Sigmoid colon (tissue), 6 donors: ENCODE measurements at regions not wholly inside any gene's neighbourhood (a gene's known extent, or its start where the extent isn't known, plus 50 kb on each side); places are given as distances from the start of the nearest gene placed in this dataset.

Experiments
- DNase-seq: peaks from one replicate; pipeline ENCODE4 v3.0.0-alpha.2; 2019
- H3K27ac ChIP-seq, 4 donors: fragments of 200-600 bp; sonication (generic); one replicate each; pipeline ENCODE4 v1.5.1; 2016 to 2019; ENCODE audit warnings: mild to moderate bottlenecking in 1 of 4
- H3K27me3 ChIP-seq, 3 donors: fragments of 200-600 bp; sonication (generic); one replicate each; pipeline ENCODE4 v1.5.1; 2019; ENCODE audit warnings: mild to moderate bottlenecking in 1 of 3
- H3K36me3 ChIP-seq, 4 donors: fragments of 200-600 bp; sonication (generic); one replicate each; pipeline ENCODE4 v1.5.1; 2016 to 2019
- H3K4me1 ChIP-seq, 4 donors: fragments of 200-600 bp; sonication (generic); one replicate each; pipeline ENCODE4 v1.5.1; 2017 to 2019
- H3K4me3 ChIP-seq, 4 donors: fragments of 200-600 bp; sonication (generic); one replicate each; pipeline ENCODE4 v1.5.1; 2017 to 2019; ENCODE audit warnings: mild to moderate bottlenecking in 2 of 4, moderate library complexity in 1 of 4
- H3K9me3 ChIP-seq, 4 donors: fragments of 200-600 bp in 3 of 4; sonication (generic) in 3 of 4; one replicate each; pipeline versions ENCODE4 v1.5.1 to v1.6.1; 2013 to 2019
- CTCF ChIP-seq, 4 experiments: fragments of 450-650 bp in 3 of 4; fragments of 200-600 bp in 1 of 4; IDR thresholded peaks; one replicate each; pipeline ENCODE4 v1.5.1; 2016 to 2019; ENCODE audit warnings: antibody characterized with exemption in 4 of 4, mild to moderate bottlenecking in 3 of 4, moderate library complexity in 2 of 4
- EP300 ChIP-seq, 4 donors: sonication (generic); formaldehyde crosslinking; IDR thresholded peaks; one replicate each; pipeline ENCODE4 v1.6.1; 2017; ENCODE audit warnings: antibody characterized with exemption in 4 of 4
- POLR2A ChIP-seq, 2 donors: fragments of 450-650 bp; IDR thresholded peaks; one replicate each; pipeline ENCODE4 v1.6.1; 2016; ENCODE audit warnings: antibody characterized with exemption in 2 of 2, mild to moderate bottlenecking in 2 of 2, moderate library complexity in 2 of 2
- POLR2AphosphoS5 ChIP-seq, 4 donors: sonication (generic); formaldehyde crosslinking; IDR thresholded peaks; one replicate each; pipeline ENCODE4 v1.6.1; 2017; ENCODE audit warnings: antibody characterized with exemption in 4 of 4
- WGBS, 2 donors: extraction: QIAGEN DNeasy Blood & Tissue Kit; methylation state at CpG; one replicate each; pipeline ENCODE4 v1.1.7; 2013; 5-methylcytosine and 5-hydroxymethylcytosine counted together
- intact Hi-C: fragments of 100-400 bp; cut with DNase I; formaldehyde crosslinking; loops from one replicate; pipeline ENCODE4 v1.15.1; 2023
- donor health status: healthy with polysubstance abuse.
- donor health status: healthy.

- intact Hi-C loops, result no loop called here
- DNase-seq, result no peak
- no peak overlapping the region for H3K27ac ChIP-seq
- no peaks in the 10 kb centered on the region for H3K27me3 ChIP-seq
- 92 to 95% methylated on average over 6 of the region's 6 CpGs for WGBS, 2 donors
- no peaks in the 10 kb centered on the region for H3K4me1 ChIP-seq
- no peaks in the 10 kb centered on the region for H3K36me3 ChIP-seq
- no peak overlapping the region for H3K4me3 ChIP-seq
- H3K9me3 ChIP-seq, result no peaks in the 10 kb centered on the region
- TF ChIP-seq CTCF (IDR thresholded peaks at IDR 0.05) (no peak), POLR2A (IDR thresholded peaks at IDR 0.05) (no peak), EP300 (IDR thresholded peaks at IDR 0.05) (no peak), POLR2AphosphoS5 (IDR thresholded peaks at IDR 0.05) (no peak)
Observed at GRCh38 chr1:203926025-203926540, 64.7 kb downstream of the SNRPE start.

- 43 to 64% methylated on average over 4 of the region's 4 CpGs for WGBS, 2 donors
- no peak overlapping the region for H3K27ac ChIP-seq
Observed at GRCh38 chr1:203929741-203930309, 68.4 kb downstream of the SNRPE start.

DNA sequence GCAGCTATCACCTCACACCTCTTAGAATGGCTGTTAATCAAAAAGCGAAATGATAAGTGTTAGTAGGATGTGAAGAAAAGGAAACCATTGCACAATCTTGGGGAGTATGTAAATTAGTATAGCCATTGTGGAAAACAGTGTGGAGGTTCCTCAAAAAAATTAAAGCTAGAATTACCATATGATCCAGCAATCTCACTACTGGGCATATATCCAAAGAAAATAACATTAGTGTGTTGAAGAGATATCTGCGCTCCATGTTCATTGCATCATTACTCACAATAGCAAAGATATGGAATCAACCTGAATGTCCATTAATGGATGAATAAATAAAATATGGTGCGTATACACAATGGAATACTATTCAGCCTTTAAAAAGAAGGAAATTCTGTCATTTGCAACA lies 68.9 kb downstream of the SNRPE start:
- Histone ChIP-seq H3K4me3 (no peak overlapping the region), H3K27ac (no peak overlapping the region), H3K4me1 (no peaks in the 10 kb centered on the region), H3K27me3 (no peaks in the 10 kb centered on the region), H3K36me3 (no peaks in the 10 kb centered on the region), H3K9me3 (no peaks in the 10 kb centered on the region)
- no peak for TF ChIP-seq POLR2A (IDR thresholded peaks at IDR 0.05)
- no peak for TF ChIP-seq POLR2AphosphoS5 (IDR thresholded peaks at IDR 0.05)
- no peak for TF ChIP-seq EP300 (IDR thresholded peaks at IDR 0.05)
- TF ChIP-seq CTCF (IDR thresholded peaks at IDR 0.05), result no peak
- WGBS, 2 donors, result 80 to 89% methylated on average over 3 of the region's 3 CpGs
- no peak for DNase-seq
- intact Hi-C loops, result no loop called here

More at GRCh38 chr1:203929741-203930309, 68.4 kb downstream of the SNRPE start:
- H3K4me3 ChIP-seq, result no peak overlapping the region
- intact Hi-C loops, result no loop called here
- no peak for DNase-seq
- H3K4me1 ChIP-seq, result no peaks in the 10 kb centered on the region
- no peaks in the 10 kb centered on the region for H3K27me3 ChIP-seq
- H3K9me3 ChIP-seq, result no peaks in the 10 kb centered on the region
- no peaks in the 10 kb centered on the region for H3K36me3 ChIP-seq
- TF ChIP-seq POLR2A (IDR thresholded peaks at IDR 0.05) (no peak), POLR2AphosphoS5 (IDR thresholded peaks at IDR 0.05) (no peak), CTCF (IDR thresholded peaks at IDR 0.05) (no peak), EP300 (IDR thresholded peaks at IDR 0.05) (no peak)

- no peaks in the 10 kb centered on the region for H3K27me3 ChIP-seq
- H3K4me3 ChIP-seq, result no peak overlapping the region
- intact Hi-C loops, result no loop called here
- no peak overlapping the region for H3K27ac ChIP-seq
- WGBS, 2 donors, result 91 to 94% methylated on average over 2 of the region's 2 CpGs
- no peaks in the 10 kb centered on the region for H3K9me3 ChIP-seq
- H3K4me1 ChIP-seq, result no peaks in the 10 kb centered on the region
- no peak for DNase-seq
- TF ChIP-seq POLR2AphosphoS5 (IDR thresholded peaks at IDR 0.05) (no peak), CTCF (IDR thresholded peaks at IDR 0.05) (no peak), POLR2A (IDR thresholded peaks at IDR 0.05) (no peak), EP300 (IDR thresholded peaks at IDR 0.05) (no peak)
- no peaks in the 10 kb centered on the region for H3K36me3 ChIP-seq
Observed at GRCh38 chr1:203931953-203932352, 70.6 kb downstream of the SNRPE start.

GRCh38 chr1:203932556-203932955 lies 71.2 kb downstream of the SNRPE start:
- Histone ChIP-seq H3K9me3 (no peaks in the 10 kb centered on the region), H3K27me3 (no peaks in the 10 kb centered on the region), H3K4me1 (no peaks in the 10 kb centered on the region), H3K36me3 (no peaks in the 10 kb centered on the region), H3K4me3 (no peak overlapping the region), H3K27ac (no peak overlapping the region)
- DNase-seq, result no peak
- WGBS, 2 donors, result 53 to 79% methylated on average over 3 of the region's 3 CpGs
- intact Hi-C loops, result no loop called here
- TF ChIP-seq EP300 (IDR thresholded peaks at IDR 0.05), result no peak
